Myocyte (in vitro differentiated cells): ENCODE measurements at regions not wholly inside any gene's neighbourhood (a gene's known extent, or its start where the extent isn't known, plus 50 kb on each side); places are given as distances from the start of the nearest gene placed in this dataset.
A peak's percentile ranks its signal among the peaks of the same experiment; 100 is the strongest.

ENCODE experiments used
- DNase-seq: peaks from one replicate; pipeline ENCODE4 v3.0.0-alpha.2; 2012; ENCODE audit warnings: low read depth

- DNase-seq: peak; percentile 99
Measured at GRCh38 chr6:100138346-100139022, 144.5 kb upstream of the MCHR2 start.

- no peak for DNase-seq
Measured at GRCh38 chr6:100137759-100138158, 143.7 kb upstream of the MCHR2 start.

- DNase-seq: no peak
Measured at GRCh38 chr6:100136590-100136989, 142.6 kb upstream of the MCHR2 start.

GRCh38 chr6:100135977-100136376 lies 142.0 kb upstream of the MCHR2 start:
- no peak for DNase-seq

GRCh38 chr6:100134703-100135102 lies 140.7 kb upstream of the MCHR2 start:
- DNase-seq: peak; percentile 62

- no peak for DNase-seq
Measured at GRCh38 chr6:100134297-100134696, 140.3 kb upstream of the MCHR2 start.

GRCh38 chr6:100132005-100132404 lies 138.0 kb upstream of the MCHR2 start:
- DNase-seq: no peak

- no peak for DNase-seq
Measured at GRCh38 chr6:100130630-100131029, 136.6 kb upstream of the MCHR2 start.

- DNase-seq: no peak
Measured at GRCh38 chr6:100126790-100127484, 132.9 kb upstream of the MCHR2 start.

GRCh38 chr6:100121854-100122609 lies 128.0 kb upstream of the MCHR2 start:
- no peak for DNase-seq

- peak; percentile 25 for DNase-seq
Measured at GRCh38 chr6:100119261-100119660, 125.2 kb upstream of the MCHR2 start.

GRCh38 chr6:100118301-100118700 lies 124.3 kb upstream of the MCHR2 start:
- DNase-seq: no peak

- no peak for DNase-seq
Measured at GRCh38 chr6:100117680-100118079, 123.7 kb upstream of the MCHR2 start.

GRCh38 chr6:100116411-100117194 lies 122.6 kb upstream of the MCHR2 start:
- DNase-seq: peak; percentile 87

GRCh38 chr6:100115407-100116101 lies 121.5 kb upstream of the MCHR2 start:
- no peak for DNase-seq

- DNase-seq: no peak
Measured at GRCh38 chr6:100112855-100113508, 119.0 kb upstream of the MCHR2 start.

- no peak for DNase-seq
Measured at GRCh38 chr6:100105919-100106529, 112.0 kb upstream of the MCHR2 start.

GRCh38 chr6:100105138-100105537 lies 111.1 kb upstream of the MCHR2 start:
- no peak for DNase-seq

GRCh38 chr6:100103931-100104330 lies 109.9 kb upstream of the MCHR2 start:
- no peak for DNase-seq

- DNase-seq: no peak
Measured at GRCh38 chr6:100103194-100103593, 109.2 kb upstream of the MCHR2 start.
